Testis (tissue), 2 donors: ENCODE measurements at regions not wholly inside any gene's neighbourhood (a gene's known extent, or its start where the extent isn't known, plus 50 kb on each side); places are given as distances from the start of the nearest gene placed in this dataset.

Source experiments
- DNase-seq: peaks from one replicate; pipeline ENCODE4 v3.0.0-alpha.2; 2019
- H3K27ac ChIP-seq, 2 donors: fragments of 200-600 bp; sonication (generic); one replicate each; pipeline ENCODE4 v1.5.1; 2019
- H3K27me3 ChIP-seq: fragments of 200-600 bp; sonication (generic); one replicate; pipeline ENCODE4 v1.5.1; 2019
- H3K36me3 ChIP-seq: fragments of 200-600 bp; sonication (generic); one replicate; pipeline ENCODE4 v1.5.1; 2017; ENCODE audit warnings: low read depth; ENCODE audit errors: missing control alignments
- H3K4me1 ChIP-seq: fragments of 200-600 bp; sonication (generic); one replicate; pipeline ENCODE4 v1.5.1; 2019
- H3K4me3 ChIP-seq, 2 donors: fragments of 200-600 bp; sonication (generic); one replicate each; pipeline ENCODE4 v1.5.1; 2017 to 2019
- H3K9me3 ChIP-seq: fragments of 200-600 bp; sonication (generic); one replicate; pipeline ENCODE4 v1.5.1; 2017
- POLR2A ChIP-seq: fragments of 450-650 bp; IDR thresholded peaks from one replicate; pipeline ENCODE4 v1.6.1; 2017; ENCODE audit warnings: antibody characterized with exemption, mild to moderate bottlenecking, moderate library complexity
- WGBS, 2 donors: methylation state at CpG; one replicate each; pipeline ENCODE4 v1.1.5; 2018; 5-methylcytosine and 5-hydroxymethylcytosine counted together
- intact Hi-C: fragments of 100-400 bp; cut with DNase I; formaldehyde crosslinking; loops from one replicate; pipeline ENCODE4 v1.15.1; 2023; ENCODE audit warnings: low total_unique reads
- TF ChIP-seq, protein P1 (sequence below), 3 experiments: fragments of 450-650 bp in 2 of 3; fragments of 200-600 bp in 1 of 3; sonication (generic) in 1 of 3; IDR thresholded peaks; one replicate each; pipeline ENCODE4 v1.5.1; 2016 to 2019; ENCODE audit warnings: antibody characterized with exemption in 3 of 3, mild to moderate bottlenecking in 2 of 3, moderate library complexity in 1 of 3

- Histone ChIP-seq H3K4me1 (no peaks in the 10 kb centered on the region), H3K27ac (no peak overlapping the region), H3K9me3 (no peaks in the 10 kb centered on the region), H3K4me3 (no peak overlapping the region), H3K36me3 (no peaks in the 10 kb centered on the region), H3K27me3 (no peaks in the 10 kb centered on the region)
- WGBS, 2 donors, result 74 to 78% methylated on average over 3 of the region's 3 CpGs
- TF ChIP-seq, protein P1, sequence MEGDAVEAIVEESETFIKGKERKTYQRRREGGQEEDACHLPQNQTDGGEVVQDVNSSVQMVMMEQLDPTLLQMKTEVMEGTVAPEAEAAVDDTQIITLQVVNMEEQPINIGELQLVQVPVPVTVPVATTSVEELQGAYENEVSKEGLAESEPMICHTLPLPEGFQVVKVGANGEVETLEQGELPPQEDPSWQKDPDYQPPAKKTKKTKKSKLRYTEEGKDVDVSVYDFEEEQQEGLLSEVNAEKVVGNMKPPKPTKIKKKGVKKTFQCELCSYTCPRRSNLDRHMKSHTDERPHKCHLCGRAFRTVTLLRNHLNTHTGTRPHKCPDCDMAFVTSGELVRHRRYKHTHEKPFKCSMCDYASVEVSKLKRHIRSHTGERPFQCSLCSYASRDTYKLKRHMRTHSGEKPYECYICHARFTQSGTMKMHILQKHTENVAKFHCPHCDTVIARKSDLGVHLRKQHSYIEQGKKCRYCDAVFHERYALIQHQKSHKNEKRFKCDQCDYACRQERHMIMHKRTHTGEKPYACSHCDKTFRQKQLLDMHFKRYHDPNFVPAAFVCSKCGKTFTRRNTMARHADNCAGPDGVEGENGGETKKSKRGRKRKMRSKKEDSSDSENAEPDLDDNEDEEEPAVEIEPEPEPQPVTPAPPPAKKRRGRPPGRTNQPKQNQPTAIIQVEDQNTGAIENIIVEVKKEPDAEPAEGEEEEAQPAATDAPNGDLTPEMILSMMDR (IDR thresholded peaks at IDR 0.05), result no peak
- DNase-seq, result no peak
- intact Hi-C loops, result no loop called here
These were observed 613.4 kb downstream of the AACS start for GRCh38 chr12:125678589-125678993.

DNA sequence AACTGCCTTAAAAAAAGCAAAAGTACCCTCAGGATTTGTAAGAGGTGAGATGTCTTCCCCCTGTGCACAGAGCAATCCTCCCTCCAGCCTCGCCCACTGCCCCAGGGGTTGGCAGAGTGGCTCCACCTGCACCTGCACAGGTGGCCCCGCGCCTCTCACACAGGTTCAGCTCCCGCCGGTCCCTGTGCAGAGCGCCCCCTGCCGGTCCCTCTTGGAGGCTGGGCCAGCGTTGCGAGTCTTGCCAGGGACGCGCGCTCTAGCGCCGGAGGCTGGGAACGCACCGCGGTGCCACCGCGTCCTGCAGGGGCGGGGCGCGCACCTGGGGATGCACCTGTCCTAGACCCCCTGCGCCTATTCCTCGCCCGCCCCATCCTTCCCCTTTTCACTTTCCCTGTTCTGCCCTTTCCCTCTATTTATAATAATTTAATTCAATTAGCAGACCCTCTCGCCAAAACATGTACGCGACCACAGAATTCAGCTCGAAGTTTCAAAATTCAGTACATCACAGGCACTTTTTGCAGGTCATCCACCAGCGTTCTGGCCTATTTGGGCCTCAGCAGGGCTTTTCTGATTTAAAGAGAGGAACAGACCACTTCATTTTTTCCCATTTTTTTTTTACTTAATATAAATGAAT lies 618.6 kb downstream of the AACS start:
- no peaks in the 10 kb centered on the region for H3K4me1 ChIP-seq
- no peak overlapping the region for H3K4me3 ChIP-seq
- no peaks in the 10 kb centered on the region for H3K9me3 ChIP-seq
- WGBS, 2 donors, result 9 to 12% methylated on average over 23 to 30 of the region's 30 CpGs
- H3K27me3 ChIP-seq, result no peaks in the 10 kb centered on the region
- peak; percentile 82 for DNase-seq
- H3K36me3 ChIP-seq, result no peaks in the 10 kb centered on the region
- intact Hi-C loops, result no loop called here
- TF ChIP-seq POLR2A, result no peak
- TF ChIP-seq, protein P1 (IDR thresholded peaks at IDR 0.05), result peak; percentile 41 to 67 (median 62)
- no peak overlapping the region for H3K27ac ChIP-seq

DNA sequence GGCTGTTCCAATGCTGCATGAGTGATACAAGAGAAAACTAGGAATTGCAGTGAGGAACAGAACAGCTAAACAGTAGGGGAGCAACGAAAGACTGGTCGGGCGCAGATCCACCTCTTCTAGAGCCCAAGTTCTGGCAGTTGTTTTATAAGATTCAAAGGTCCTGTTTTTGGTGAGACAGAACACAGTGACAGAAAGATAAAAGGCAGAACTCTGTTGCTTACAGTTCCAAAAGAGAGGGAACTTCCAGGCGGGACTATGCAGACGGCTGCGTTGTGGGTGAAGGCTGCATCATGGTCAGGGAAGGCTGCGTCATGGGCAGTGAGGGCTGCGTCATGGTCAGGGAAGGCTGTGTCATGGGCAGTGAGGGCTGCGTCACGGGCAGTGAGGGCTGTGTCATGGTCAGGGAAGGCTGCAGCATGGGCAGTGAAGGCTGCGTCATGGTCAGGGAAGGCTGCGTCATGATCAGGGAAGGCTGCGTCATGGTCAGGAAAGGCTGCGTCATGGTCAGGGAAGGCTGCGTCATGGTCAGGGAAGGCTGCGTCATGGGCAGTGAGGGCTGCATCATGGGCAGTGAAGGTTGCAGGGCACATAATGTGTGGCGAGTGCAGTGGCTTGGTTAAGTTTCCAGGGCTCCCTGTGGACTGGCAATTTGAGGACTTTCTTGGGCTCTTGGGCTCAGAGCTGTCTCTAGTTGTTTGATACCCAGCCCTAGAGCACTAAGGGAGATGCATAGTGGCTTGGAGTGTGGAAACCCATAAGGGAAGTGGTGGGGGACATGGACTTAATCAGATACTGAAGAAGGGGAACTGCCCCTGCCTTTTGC lies 619.9 kb downstream of the AACS start:
- H3K4me1 ChIP-seq, result no peaks in the 10 kb centered on the region
- no peak overlapping the region for H3K4me3 ChIP-seq
- H3K27me3 ChIP-seq, result no peaks in the 10 kb centered on the region
- TF ChIP-seq POLR2A, result no peak
- TF ChIP-seq, protein P1 (IDR thresholded peaks at IDR 0.05), result no peak
- H3K36me3 ChIP-seq, result no peaks in the 10 kb centered on the region
- H3K9me3 ChIP-seq, result no peaks in the 10 kb centered on the region
- intact Hi-C loops, result no loop called here
- no peak overlapping the region for H3K27ac ChIP-seq
- DNase-seq, result no peak
- WGBS, 2 donors, result 88 to 93% methylated on average over 17 of the region's 17 CpGs

DNA sequence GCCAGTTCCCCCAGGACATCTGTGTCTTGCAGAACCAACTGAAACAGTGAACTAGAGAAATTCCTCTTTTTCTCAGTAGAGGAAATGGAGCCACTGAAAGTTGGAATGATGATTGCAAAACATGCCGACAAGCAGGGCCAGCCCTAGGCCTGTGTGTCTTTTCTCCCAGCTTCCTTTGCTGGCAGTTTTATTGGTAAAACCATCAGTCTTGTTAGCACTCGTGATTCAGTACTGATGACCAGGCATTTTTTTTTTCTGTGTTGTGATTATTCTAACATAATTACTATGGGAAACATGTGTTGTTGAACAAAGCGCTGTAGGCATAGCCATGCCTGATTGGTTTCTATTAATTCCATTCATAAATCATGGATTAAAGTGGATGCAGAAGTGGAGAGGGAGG lies 620.7 kb downstream of the AACS start:
- no peak overlapping the region for H3K27ac ChIP-seq
- intact Hi-C loops, result no loop called here
- DNase-seq, result no peak

More for the DNA sequence above, 620.7 kb downstream of the AACS start:
- Histone ChIP-seq H3K4me1 (no peaks in the 10 kb centered on the region), H3K9me3 (no peaks in the 10 kb centered on the region), H3K4me3 (no peak overlapping the region), H3K36me3 (no peaks in the 10 kb centered on the region), H3K27me3 (no peaks in the 10 kb centered on the region)
- 39 to 55% methylated on average over 3 of the region's 3 CpGs for WGBS, 2 donors
- TF ChIP-seq POLR2A, result no peak
- TF ChIP-seq, protein P1 (IDR thresholded peaks at IDR 0.05), result no peak
